Endothelial cell of umbilical vein (primary cell): ENCODE measurements at regions not wholly inside any gene's neighbourhood (a gene's known extent, or its start where the extent isn't known, plus 50 kb on each side); places are given as distances from the start of the nearest gene placed in this dataset.
"Not testable (repeated sequence)": the region's sequence is repeated elsewhere in the genome, so short reads cannot be mapped to it uniquely, and the experiment has no call there.

Experiments
- BruUV-seq: library from RNA; stranded (reverse); fragments of 400-500 nt; replicated peaks from 2 replicates; lab custom pipeline; 2021; lab: Mats Ljungman, UMichigan
- CTCF ChIA-PET: fragments of 300-600, 350-600 bp; sonication (Branson Sonifier 250); formaldehyde crosslinking; loops from one replicate; lab custom pipeline; 2021; ENCODE audit warnings: antibody characterized with exemption, inconsistent platforms; lab: Charles Lee
- POLR2A ChIA-PET: fragments of 300-600, 350-600 bp; sonication (Branson Sonifier 250); formaldehyde crosslinking; loops from one replicate; lab custom pipeline; 2021; ENCODE audit warnings: antibody characterized with exemption, inconsistent platforms; lab: Charles Lee
- DNase-seq: peaks from one replicate; pipeline ENCODE4 v3.0.0-alpha.2; 2011; ENCODE audit warnings: low read depth, low spot score
- FAIRE-seq: peaks from 2 replicates; lab custom pipeline; 2011; peaks lifted over from hg19 to GRCh38; lab: Jason Lieb, UNC
- H2AFZ ChIP-seq: 2 replicates; pipeline ENCODE4 v1.6.0; 2012; ENCODE audit warnings: low read depth, low read length, control low read depth, inconsistent platforms
- H3K27ac ChIP-seq: 2 replicates; pipeline ENCODE4 v1.5.1; 2011; ENCODE audit warnings: low read depth, mild to moderate bottlenecking, control low read depth, low read length, moderate library complexity; ENCODE audit not compliant: insufficient read depth
- H3K27me3 ChIP-seq, 2 experiments: 2 replicates each; pipeline versions ENCODE4 v1.6.0 to v1.6.1; 2011; ENCODE audit warnings: low read length in 2 of 2, mixed read lengths in 1 of 2; ENCODE audit not compliant: control insufficient read depth in 2 of 2, insufficient read depth in 2 of 2
- H3K36me3 ChIP-seq, 2 experiments: 2 replicates in 1 of 2; 3 replicates in 1 of 2; pipeline ENCODE4 v1.5.1; 2011; ENCODE audit warnings: low read length in 2 of 2, mild to moderate bottlenecking in 1 of 2, moderate library complexity in 1 of 2; ENCODE audit not compliant: control insufficient read depth in 2 of 2, insufficient read depth in 2 of 2; ENCODE audit errors: extremely low read depth in 1 of 2
- H3K4me1 ChIP-seq: 3 replicates; pipeline ENCODE4 v1.5.1; 2011; ENCODE audit warnings: mild to moderate bottlenecking, low read length; ENCODE audit not compliant: control insufficient read depth, insufficient read depth; ENCODE audit errors: extremely low read depth
- H3K4me2 ChIP-seq: 2 replicates; pipeline ENCODE4 v1.6.1; 2011; ENCODE audit warnings: low read length, control low read depth, mixed read lengths; ENCODE audit not compliant: insufficient read depth
- H3K4me3 ChIP-seq, 3 experiments: fragments of 200-600 bp in 1 of 3; sonication (generic), shearing (Covaris generic) in 1 of 3; replicated peaks in 1 of 3; 2 replicates each; pipeline ENCODE4 v1.5.1; 2011 to 2016; ENCODE audit warnings: control low read depth in 3 of 3, low read length in 3 of 3, mild to moderate bottlenecking in 2 of 3, inconsistent platforms in 1 of 3, low read depth in 1 of 3, moderate library complexity in 1 of 3; ENCODE audit not compliant: insufficient read depth in 1 of 3
- H3K79me2 ChIP-seq: 2 replicates; pipeline ENCODE4 v1.6.0; 2012; ENCODE audit warnings: low read length, inconsistent platforms; ENCODE audit not compliant: control insufficient read depth, insufficient read depth
- H3K9ac ChIP-seq: replicated peaks from 2 replicates; pipeline ENCODE3; 2011; ENCODE audit warnings: low read length, control low read depth; ENCODE audit not compliant: insufficient read depth; ENCODE audit errors: extremely low read depth
- H3K9me1 ChIP-seq: replicated peaks from 3 replicates; pipeline ENCODE4 v1.6.0; 2011; ENCODE audit warnings: mild to moderate bottlenecking, low read length; ENCODE audit not compliant: control insufficient read depth, insufficient read depth; ENCODE audit errors: extremely low read depth
- H3K9me3 ChIP-seq: replicated peaks from 2 replicates; pipeline ENCODE4 v1.5.1; 2012; ENCODE audit warnings: low read length, inconsistent platforms; ENCODE audit not compliant: control insufficient read depth, insufficient read depth
- H4K20me1 ChIP-seq: replicated peaks from 2 replicates; pipeline ENCODE3; 2011; ENCODE audit warnings: mild to moderate bottlenecking, low read length; ENCODE audit not compliant: control insufficient read depth, insufficient read depth; ENCODE audit errors: extremely low read depth
- EZH2 ChIP-seq: IDR thresholded peaks from 2 replicates; pipeline ENCODE4 v1.6.1; 2012; ENCODE audit warnings: borderline replicate concordance, low read depth, mild to moderate bottlenecking, moderate library complexity, low read length, inconsistent platforms; ENCODE audit not compliant: severe bottlenecking
- MYC ChIP-seq: IDR thresholded peaks from one replicate; pipeline ENCODE4 v1.6.1; 2011; ENCODE audit warnings: mild to moderate bottlenecking, low read depth, low read length
- dilution Hi-C: fragments of 300-500 bp; cut with MboI; formaldehyde crosslinking; loops from one replicate; pipeline ENCODE4 v1.15.0; 2019; ENCODE audit warnings: low sequenced_read_pairs; ENCODE audit not compliant: extremely low pct_ligation_motif_present
- intact Hi-C: fragments of 100-400 bp; cut with micrococcal nuclease; formaldehyde crosslinking; loops from one replicate; pipeline ENCODE4 v1.10.0; 2022
- TF ChIP-seq, protein P1 (sequence below): IDR thresholded peaks from 2 replicates; pipeline ENCODE4 v1.6.1; 2011; ENCODE audit not compliant: insufficient read depth, insufficient read length
- TF ChIP-seq, protein P2 (sequence below), 2 donors: IDR thresholded peaks; 1 replicate in 1 of 2; 2 replicates in 1 of 2; pipeline ENCODE4 v1.5.1; 2011; ENCODE audit warnings: low read length in 2 of 2, mild to moderate bottlenecking in 2 of 2, moderate library complexity in 2 of 2, control low read depth in 1 of 2, inconsistent platforms in 1 of 2, low read depth in 1 of 2; ENCODE audit not compliant: insufficient read depth in 1 of 2; ENCODE audit errors: extremely low read depth in 1 of 2

GRCh38 chr7:4479367-4480039, 202.6 kb upstream of the FOXK1 start:
- H3K79me2 ChIP-seq = no peaks in the 10 kb centered on the region
- TF ChIP-seq MYC (no peak), EZH2 (no peak)
- TF ChIP-seq, protein P1, sequence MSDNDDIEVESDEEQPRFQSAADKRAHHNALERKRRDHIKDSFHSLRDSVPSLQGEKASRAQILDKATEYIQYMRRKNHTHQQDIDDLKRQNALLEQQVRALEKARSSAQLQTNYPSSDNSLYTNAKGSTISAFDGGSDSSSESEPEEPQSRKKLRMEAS = no peak
- TF ChIP-seq, protein P2, sequence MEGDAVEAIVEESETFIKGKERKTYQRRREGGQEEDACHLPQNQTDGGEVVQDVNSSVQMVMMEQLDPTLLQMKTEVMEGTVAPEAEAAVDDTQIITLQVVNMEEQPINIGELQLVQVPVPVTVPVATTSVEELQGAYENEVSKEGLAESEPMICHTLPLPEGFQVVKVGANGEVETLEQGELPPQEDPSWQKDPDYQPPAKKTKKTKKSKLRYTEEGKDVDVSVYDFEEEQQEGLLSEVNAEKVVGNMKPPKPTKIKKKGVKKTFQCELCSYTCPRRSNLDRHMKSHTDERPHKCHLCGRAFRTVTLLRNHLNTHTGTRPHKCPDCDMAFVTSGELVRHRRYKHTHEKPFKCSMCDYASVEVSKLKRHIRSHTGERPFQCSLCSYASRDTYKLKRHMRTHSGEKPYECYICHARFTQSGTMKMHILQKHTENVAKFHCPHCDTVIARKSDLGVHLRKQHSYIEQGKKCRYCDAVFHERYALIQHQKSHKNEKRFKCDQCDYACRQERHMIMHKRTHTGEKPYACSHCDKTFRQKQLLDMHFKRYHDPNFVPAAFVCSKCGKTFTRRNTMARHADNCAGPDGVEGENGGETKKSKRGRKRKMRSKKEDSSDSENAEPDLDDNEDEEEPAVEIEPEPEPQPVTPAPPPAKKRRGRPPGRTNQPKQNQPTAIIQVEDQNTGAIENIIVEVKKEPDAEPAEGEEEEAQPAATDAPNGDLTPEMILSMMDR (IDR thresholded peaks at IDR 0.05; ENCODE audit: extremely low read depth in 1 of 2, insufficient read depth in 1 of 2, low read depth in 1 of 2, low read length in 2 of 2) = peak; percentile 24 to 42
- ChIA-PET CTCF (interaction anchor here (0.6 to 1.0 kb wide), 9 partner anchors 148 to 1615 kb away, joined by 3 to 6 read pairs (median 3); no protein-coding TSS in a partner anchor), POLR2A (no interaction called here)
- no peak overlapping the region for H3K9ac ChIP-seq
- H3K9me1 ChIP-seq = no peaks in the 10 kb centered on the region
- H3K4me3 ChIP-seq = no peak overlapping the region
- FAIRE-seq = peak; percentile 86
- no peak overlapping the region for H3K27ac ChIP-seq
- no peaks in the 10 kb centered on the region for H3K4me1 ChIP-seq
- no peaks in the 10 kb centered on the region for H4K20me1 ChIP-seq
- H3K4me2 ChIP-seq = no peak overlapping the region
- no TSS peak for BruUV-seq
- no peaks in the 10 kb centered on the region for H3K36me3 ChIP-seq
- intact Hi-C loops = loop anchor here (10.0 kb wide), 1 partner anchor 1175 kb away; the partner anchor contains the start of gene SDK1
- peak; percentile 41 for DNase-seq
- H3K9me3 ChIP-seq = peaks cover 2% of the 10 kb centered on the region
- no peak overlapping the region for H2AFZ ChIP-seq
- dilution Hi-C loops = no loop called here
- H3K27me3 ChIP-seq = no peaks in the 10 kb centered on the region

- H3K27ac ChIP-seq, BruUV-seq, POLR2A ChIA-PET, H3K9ac ChIP-seq, H2AFZ ChIP-seq, dilution Hi-C loops, H3K36me3 ChIP-seq, H4K20me1 ChIP-seq, H3K27me3 ChIP-seq, intact Hi-C loops, DNase-seq, FAIRE-seq, H3K4me1 ChIP-seq, H3K9me1 ChIP-seq, CTCF ChIA-PET, H3K79me2 ChIP-seq, H3K4me2 ChIP-seq, H3K9me3 ChIP-seq, H3K4me3 ChIP-seq: not testable (repeated sequence)
These were observed 202.0 kb upstream of the FOXK1 start for GRCh38 chr7:4480131-4480530.
